22Rv1 (cell line): ENCODE measurements at regions not wholly inside any gene's neighbourhood (a gene's known extent, or its start where the extent isn't known, plus 50 kb on each side); places are given as distances from the start of the nearest gene placed in this dataset.

Experiments used
- ZFX ChIP-seq: fragments of 450-650 bp; IDR thresholded peaks from 2 replicates; pipeline ENCODE4 v1.6.1; 2017; ENCODE audit warnings: antibody characterized with exemption, borderline replicate concordance
- TF ChIP-seq, protein P1 (sequence below): fragments of 450-650 bp; IDR thresholded peaks from 2 replicates; pipeline ENCODE4 v1.5.1; 2017; ENCODE audit warnings: mild to moderate bottlenecking

DNA sequence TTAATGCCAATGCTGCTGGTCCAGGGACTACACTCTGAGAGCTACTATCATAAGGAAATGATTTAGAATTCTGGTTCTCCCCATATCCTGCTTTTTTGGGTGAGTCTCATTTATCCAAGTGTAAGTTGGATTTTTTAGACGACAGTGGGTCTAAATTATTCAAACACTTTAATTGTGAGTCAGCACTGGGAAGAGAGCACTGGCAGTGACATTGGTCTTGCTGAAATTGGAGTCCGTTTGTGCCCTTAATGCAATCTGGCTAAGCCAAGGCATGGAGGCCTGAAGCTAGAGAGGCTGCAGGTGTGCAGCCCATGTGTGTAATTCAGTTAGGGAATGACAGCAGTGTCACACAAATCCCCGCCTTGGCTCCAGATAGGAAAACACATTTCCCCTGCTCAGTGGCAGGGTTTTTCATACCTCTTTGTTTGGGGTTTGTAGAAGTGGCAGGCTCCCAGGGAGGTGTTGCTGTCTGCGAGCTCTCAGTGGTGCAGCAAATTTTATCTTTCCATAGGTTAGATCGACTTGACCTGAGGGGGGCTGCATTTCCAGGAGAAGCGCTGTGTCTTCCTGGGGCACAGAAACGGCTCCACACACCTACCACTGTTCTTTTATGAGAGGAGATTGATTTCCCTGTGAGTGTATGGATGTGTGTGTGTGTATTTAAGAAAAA, 197.7 kb downstream of the CD47 start:
- TF ChIP-seq, protein P1, sequence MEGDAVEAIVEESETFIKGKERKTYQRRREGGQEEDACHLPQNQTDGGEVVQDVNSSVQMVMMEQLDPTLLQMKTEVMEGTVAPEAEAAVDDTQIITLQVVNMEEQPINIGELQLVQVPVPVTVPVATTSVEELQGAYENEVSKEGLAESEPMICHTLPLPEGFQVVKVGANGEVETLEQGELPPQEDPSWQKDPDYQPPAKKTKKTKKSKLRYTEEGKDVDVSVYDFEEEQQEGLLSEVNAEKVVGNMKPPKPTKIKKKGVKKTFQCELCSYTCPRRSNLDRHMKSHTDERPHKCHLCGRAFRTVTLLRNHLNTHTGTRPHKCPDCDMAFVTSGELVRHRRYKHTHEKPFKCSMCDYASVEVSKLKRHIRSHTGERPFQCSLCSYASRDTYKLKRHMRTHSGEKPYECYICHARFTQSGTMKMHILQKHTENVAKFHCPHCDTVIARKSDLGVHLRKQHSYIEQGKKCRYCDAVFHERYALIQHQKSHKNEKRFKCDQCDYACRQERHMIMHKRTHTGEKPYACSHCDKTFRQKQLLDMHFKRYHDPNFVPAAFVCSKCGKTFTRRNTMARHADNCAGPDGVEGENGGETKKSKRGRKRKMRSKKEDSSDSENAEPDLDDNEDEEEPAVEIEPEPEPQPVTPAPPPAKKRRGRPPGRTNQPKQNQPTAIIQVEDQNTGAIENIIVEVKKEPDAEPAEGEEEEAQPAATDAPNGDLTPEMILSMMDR, result no peak
- TF ChIP-seq ZFX, result no peak
